ENCODE measurements at regions not wholly inside any gene's neighbourhood (a gene's known extent, or its start where the extent isn't known, plus 50 kb on each side); places are given as distances from the start of the nearest gene placed in this dataset.
"Not testable (repeated sequence)": the region's sequence is repeated elsewhere in the genome, so short reads cannot be mapped to it uniquely, and the experiment has no call there.

- Histone ChIP-seq H3K79me2 (ENCODE audit: control insufficient read depth, insufficient read depth, low read length, poor library complexity) (no peaks in the 10 kb centered on the region), H2AFZ (ENCODE audit: insufficient read depth, low read length, poor library complexity) (no peak overlapping the region), H2BK120ac (ENCODE audit: insufficient read depth, low read length, poor library complexity) (no peak overlapping the region), H4K8ac (ENCODE audit: low read depth, low read length) (no peak overlapping the region), H3K4ac (ENCODE audit: low read depth, low read length) (no peak overlapping the region), H3K23ac (ENCODE audit: low read length) (no peak overlapping the region), H3K4me3 (ENCODE audit: low read depth, low read length) (no peak overlapping the region), H3K9ac (ENCODE audit: low read length) (no peak overlapping the region), H3K4me1 (ENCODE audit: control insufficient read depth in 1 of 2, insufficient read depth in 2 of 2, low read length in 2 of 2) (no peaks in the 10 kb centered on the region), H2BK12ac (ENCODE audit: low read length) (no peak overlapping the region), H4K12ac (ENCODE audit: low read depth, low read length) (no peak overlapping the region), H3K36me3 (ENCODE audit: control insufficient read depth in 1 of 2, insufficient read depth in 2 of 2, low read length in 2 of 2) (no peaks in the 10 kb centered on the region), H3K9me3 (ENCODE audit: insufficient read depth, low read depth, low read length) (no peaks in the 10 kb centered on the region), H2AK5ac (ENCODE audit: low read length) (no peak overlapping the region), H3K18ac (ENCODE audit: low read length) (no peak overlapping the region), H3K27ac (ENCODE audit: low read depth, low read length) (no peak overlapping the region), H3K14ac (ENCODE audit: low read length) (no peak overlapping the region), H2BK5ac (ENCODE audit: low read depth, low read length, poor library complexity) (no peak overlapping the region), H4K91ac (ENCODE audit: low read depth, low read length) (no peak overlapping the region), H3K4me2 (ENCODE audit: low read length) (no peak overlapping the region), H3K27me3 (ENCODE audit: insufficient read depth, low read length) (no peaks in the 10 kb centered on the region), H3K79me1 (ENCODE audit: low read length) (no peaks in the 10 kb centered on the region)
- no peak for DNase-seq
- WGBS (ENCODE audit: extremely low coverage, insufficient coverage, insufficient read length): no CpG with 5 or more reads among the region's 1 CpG
Observed at GRCh38 chr15:47041301-47041700, 676.0 kb upstream of the SEMA6D start.

- H3K36me3 ChIP-seq (ENCODE audit: control insufficient read depth in 1 of 2, insufficient read depth in 2 of 2, low read length in 2 of 2); H3K4me2 ChIP-seq (ENCODE audit: low read length); H2BK120ac ChIP-seq (ENCODE audit: insufficient read depth, low read length, poor library complexity); H3K14ac ChIP-seq (ENCODE audit: low read length); H2AFZ ChIP-seq (ENCODE audit: insufficient read depth, low read length, poor library complexity); H2BK5ac ChIP-seq (ENCODE audit: low read depth, low read length, poor library complexity); H4K8ac ChIP-seq (ENCODE audit: low read depth, low read length); H3K79me1 ChIP-seq (ENCODE audit: low read length); H3K27me3 ChIP-seq (ENCODE audit: insufficient read depth, low read length); H4K12ac ChIP-seq (ENCODE audit: low read depth, low read length); H3K9ac ChIP-seq (ENCODE audit: low read length); H2AK5ac ChIP-seq (ENCODE audit: low read length); H3K18ac ChIP-seq (ENCODE audit: low read length); H3K23ac ChIP-seq (ENCODE audit: low read length); H3K4me1 ChIP-seq (ENCODE audit: control insufficient read depth in 1 of 2, insufficient read depth in 2 of 2, low read length in 2 of 2); H3K4ac ChIP-seq (ENCODE audit: low read depth, low read length); H3K79me2 ChIP-seq (ENCODE audit: control insufficient read depth, insufficient read depth, low read length, poor library complexity); H3K9me3 ChIP-seq (ENCODE audit: insufficient read depth, low read depth, low read length); H3K4me3 ChIP-seq (ENCODE audit: low read depth, low read length); H4K91ac ChIP-seq (ENCODE audit: low read depth, low read length); H2BK12ac ChIP-seq (ENCODE audit: low read length): not testable (repeated sequence)
- peak overlapping the region; percentile 34 for H3K27ac ChIP-seq (ENCODE audit: low read depth, low read length)
- peak; percentile 56 to 82 for DNase-seq
Observed at GRCh38 chr15:47047981-47048380, 669.3 kb upstream of the SEMA6D start.

GRCh38 chr15:47066392-47066791 is 650.9 kb upstream of the SEMA6D start:
- H3K79me1 ChIP-seq (ENCODE audit: low read length): no peaks in the 10 kb centered on the region
- no peak overlapping the region for H2BK12ac ChIP-seq (ENCODE audit: low read length)
- H4K12ac ChIP-seq (ENCODE audit: low read depth, low read length): no peak overlapping the region
- no peak overlapping the region for H3K23ac ChIP-seq (ENCODE audit: low read length)
- no peak overlapping the region for H3K4me3 ChIP-seq (ENCODE audit: low read depth, low read length)
- H3K79me2 ChIP-seq (ENCODE audit: control insufficient read depth, insufficient read depth, low read length, poor library complexity): no peaks in the 10 kb centered on the region
- H3K4ac ChIP-seq (ENCODE audit: low read depth, low read length): no peak overlapping the region
- H3K9ac ChIP-seq (ENCODE audit: low read length): no peak overlapping the region
- H3K4me2 ChIP-seq (ENCODE audit: low read length): no peak overlapping the region
- H4K91ac ChIP-seq (ENCODE audit: low read depth, low read length): no peak overlapping the region
- H3K36me3 ChIP-seq (ENCODE audit: control insufficient read depth in 1 of 2, insufficient read depth in 2 of 2, low read length in 2 of 2): no peaks in the 10 kb centered on the region
- H2BK120ac ChIP-seq (ENCODE audit: insufficient read depth, low read length, poor library complexity): no peak overlapping the region
- H3K9me3 ChIP-seq (ENCODE audit: insufficient read depth, low read depth, low read length): no peaks in the 10 kb centered on the region
- no peak overlapping the region for H2AFZ ChIP-seq (ENCODE audit: insufficient read depth, low read length, poor library complexity)
- WGBS (ENCODE audit: extremely low coverage, insufficient coverage, insufficient read length): no CpG with 5 or more reads among the region's 7 CpGs
- no peak overlapping the region for H4K8ac ChIP-seq (ENCODE audit: low read depth, low read length)
- no peak overlapping the region for H2AK5ac ChIP-seq (ENCODE audit: low read length)
- DNase-seq: no peak
- no peak overlapping the region for H3K14ac ChIP-seq (ENCODE audit: low read length)
- no peak overlapping the region for H2BK5ac ChIP-seq (ENCODE audit: low read depth, low read length, poor library complexity)
- no peaks in the 10 kb centered on the region for H3K4me1 ChIP-seq (ENCODE audit: control insufficient read depth in 1 of 2, insufficient read depth in 2 of 2, low read length in 2 of 2)
- no peaks in the 10 kb centered on the region for H3K27me3 ChIP-seq (ENCODE audit: insufficient read depth, low read length)
- no peak overlapping the region for H3K18ac ChIP-seq (ENCODE audit: low read length)
- H3K27ac ChIP-seq (ENCODE audit: low read depth, low read length): no peak overlapping the region

GRCh38 chr15:47077846-47078245 is 639.5 kb upstream of the SEMA6D start:
- H4K12ac ChIP-seq (ENCODE audit: low read depth, low read length); H3K4me1 ChIP-seq (ENCODE audit: control insufficient read depth in 1 of 2, insufficient read depth in 2 of 2, low read length in 2 of 2); H3K27me3 ChIP-seq (ENCODE audit: insufficient read depth, low read length); H3K27ac ChIP-seq (ENCODE audit: low read depth, low read length); H2AK5ac ChIP-seq (ENCODE audit: low read length); H3K9me3 ChIP-seq (ENCODE audit: insufficient read depth, low read depth, low read length); H2AFZ ChIP-seq (ENCODE audit: insufficient read depth, low read length, poor library complexity); H3K4me2 ChIP-seq (ENCODE audit: low read length); H3K36me3 ChIP-seq (ENCODE audit: control insufficient read depth in 1 of 2, insufficient read depth in 2 of 2, low read length in 2 of 2); H4K8ac ChIP-seq (ENCODE audit: low read depth, low read length); H3K79me1 ChIP-seq (ENCODE audit: low read length); H2BK12ac ChIP-seq (ENCODE audit: low read length); H3K18ac ChIP-seq (ENCODE audit: low read length); H3K4me3 ChIP-seq (ENCODE audit: low read depth, low read length); H3K9ac ChIP-seq (ENCODE audit: low read length); H3K79me2 ChIP-seq (ENCODE audit: control insufficient read depth, insufficient read depth, low read length, poor library complexity); H3K23ac ChIP-seq (ENCODE audit: low read length); H3K14ac ChIP-seq (ENCODE audit: low read length); H3K4ac ChIP-seq (ENCODE audit: low read depth, low read length); H2BK5ac ChIP-seq (ENCODE audit: low read depth, low read length, poor library complexity); H4K91ac ChIP-seq (ENCODE audit: low read depth, low read length); H2BK120ac ChIP-seq (ENCODE audit: insufficient read depth, low read length, poor library complexity): not testable (repeated sequence)
- no CpG with 5 or more reads among the region's 4 CpGs for WGBS (ENCODE audit: extremely low coverage, insufficient coverage, insufficient read length)
- peak in 1 of 2 donors; percentile 2 for DNase-seq

GRCh38 chr15:47095833-47096232 is 621.5 kb upstream of the SEMA6D start:
- Histone ChIP-seq H2BK5ac (ENCODE audit: low read depth, low read length, poor library complexity) (no peak overlapping the region), H3K14ac (ENCODE audit: low read length) (no peak overlapping the region), H2BK120ac (ENCODE audit: insufficient read depth, low read length, poor library complexity) (no peak overlapping the region), H4K8ac (ENCODE audit: low read depth, low read length) (no peak overlapping the region), H3K4me2 (ENCODE audit: low read length) (no peak overlapping the region), H2AK5ac (ENCODE audit: low read length) (no peak overlapping the region), H4K91ac (ENCODE audit: low read depth, low read length) (no peak overlapping the region), H4K12ac (ENCODE audit: low read depth, low read length) (no peak overlapping the region), H3K9ac (ENCODE audit: low read length) (no peak overlapping the region), H3K4me3 (ENCODE audit: low read depth, low read length) (no peak overlapping the region), H3K9me3 (ENCODE audit: insufficient read depth, low read depth, low read length) (no peaks in the 10 kb centered on the region), H3K18ac (ENCODE audit: low read length) (no peak overlapping the region), H3K36me3 (ENCODE audit: control insufficient read depth in 1 of 2, insufficient read depth in 2 of 2, low read length in 2 of 2) (no peaks in the 10 kb centered on the region), H3K23ac (ENCODE audit: low read length) (no peak overlapping the region), H3K27ac (ENCODE audit: low read depth, low read length) (no peak overlapping the region), H3K79me2 (ENCODE audit: control insufficient read depth, insufficient read depth, low read length, poor library complexity) (no peaks in the 10 kb centered on the region), H3K4me1 (ENCODE audit: control insufficient read depth in 1 of 2, insufficient read depth in 2 of 2, low read length in 2 of 2) (no peaks in the 10 kb centered on the region), H3K27me3 (ENCODE audit: insufficient read depth, low read length) (no peaks in the 10 kb centered on the region), H2BK12ac (ENCODE audit: low read length) (no peak overlapping the region), H3K79me1 (ENCODE audit: low read length) (no peaks in the 10 kb centered on the region), H3K4ac (ENCODE audit: low read depth, low read length) (no peak overlapping the region), H2AFZ (ENCODE audit: insufficient read depth, low read length, poor library complexity) (no peak overlapping the region)
- WGBS (ENCODE audit: extremely low coverage, insufficient coverage, insufficient read length): no CpG with 5 or more reads among the region's 2 CpGs
- peak; percentile 7 to 46 for DNase-seq
